ENCODE measurements at regions not wholly inside any gene's neighbourhood (a gene's known extent, or its start where the extent isn't known, plus 50 kb on each side); places are given as distances from the start of the nearest gene placed in this dataset.

DNA sequence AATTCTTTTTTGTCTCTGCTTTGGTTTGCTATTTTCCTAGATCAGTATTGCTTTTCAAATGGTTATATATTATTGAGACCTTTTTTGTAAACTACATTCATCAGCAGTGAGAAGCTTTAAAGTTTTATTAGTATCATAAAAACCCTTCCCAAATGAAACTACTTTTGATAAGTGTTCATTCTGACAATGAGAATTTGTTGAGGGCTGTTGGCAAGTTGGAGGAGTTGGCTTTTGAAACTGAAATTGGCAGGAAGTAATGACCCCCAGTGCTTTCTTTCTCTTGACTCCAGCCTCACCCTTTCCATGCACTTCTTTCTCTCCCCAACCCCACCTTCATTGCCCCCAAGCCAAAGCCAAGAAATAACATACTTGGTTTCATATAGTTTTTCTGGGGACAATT is 113.8 kb downstream of the ZIC5 start:
- DNase-seq (ENCODE audit: low read depth): no peak
- TF ChIP-seq, protein P1, sequence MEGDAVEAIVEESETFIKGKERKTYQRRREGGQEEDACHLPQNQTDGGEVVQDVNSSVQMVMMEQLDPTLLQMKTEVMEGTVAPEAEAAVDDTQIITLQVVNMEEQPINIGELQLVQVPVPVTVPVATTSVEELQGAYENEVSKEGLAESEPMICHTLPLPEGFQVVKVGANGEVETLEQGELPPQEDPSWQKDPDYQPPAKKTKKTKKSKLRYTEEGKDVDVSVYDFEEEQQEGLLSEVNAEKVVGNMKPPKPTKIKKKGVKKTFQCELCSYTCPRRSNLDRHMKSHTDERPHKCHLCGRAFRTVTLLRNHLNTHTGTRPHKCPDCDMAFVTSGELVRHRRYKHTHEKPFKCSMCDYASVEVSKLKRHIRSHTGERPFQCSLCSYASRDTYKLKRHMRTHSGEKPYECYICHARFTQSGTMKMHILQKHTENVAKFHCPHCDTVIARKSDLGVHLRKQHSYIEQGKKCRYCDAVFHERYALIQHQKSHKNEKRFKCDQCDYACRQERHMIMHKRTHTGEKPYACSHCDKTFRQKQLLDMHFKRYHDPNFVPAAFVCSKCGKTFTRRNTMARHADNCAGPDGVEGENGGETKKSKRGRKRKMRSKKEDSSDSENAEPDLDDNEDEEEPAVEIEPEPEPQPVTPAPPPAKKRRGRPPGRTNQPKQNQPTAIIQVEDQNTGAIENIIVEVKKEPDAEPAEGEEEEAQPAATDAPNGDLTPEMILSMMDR (conservative IDR thresholded peaks at IDR 0.05; ENCODE audit: control insufficient read depth, insufficient read depth, low read depth, low read length): no peak
- no peak overlapping the region for H3K4me3 ChIP-seq (ENCODE audit: control insufficient read depth, low read depth, low read length)

DNA sequence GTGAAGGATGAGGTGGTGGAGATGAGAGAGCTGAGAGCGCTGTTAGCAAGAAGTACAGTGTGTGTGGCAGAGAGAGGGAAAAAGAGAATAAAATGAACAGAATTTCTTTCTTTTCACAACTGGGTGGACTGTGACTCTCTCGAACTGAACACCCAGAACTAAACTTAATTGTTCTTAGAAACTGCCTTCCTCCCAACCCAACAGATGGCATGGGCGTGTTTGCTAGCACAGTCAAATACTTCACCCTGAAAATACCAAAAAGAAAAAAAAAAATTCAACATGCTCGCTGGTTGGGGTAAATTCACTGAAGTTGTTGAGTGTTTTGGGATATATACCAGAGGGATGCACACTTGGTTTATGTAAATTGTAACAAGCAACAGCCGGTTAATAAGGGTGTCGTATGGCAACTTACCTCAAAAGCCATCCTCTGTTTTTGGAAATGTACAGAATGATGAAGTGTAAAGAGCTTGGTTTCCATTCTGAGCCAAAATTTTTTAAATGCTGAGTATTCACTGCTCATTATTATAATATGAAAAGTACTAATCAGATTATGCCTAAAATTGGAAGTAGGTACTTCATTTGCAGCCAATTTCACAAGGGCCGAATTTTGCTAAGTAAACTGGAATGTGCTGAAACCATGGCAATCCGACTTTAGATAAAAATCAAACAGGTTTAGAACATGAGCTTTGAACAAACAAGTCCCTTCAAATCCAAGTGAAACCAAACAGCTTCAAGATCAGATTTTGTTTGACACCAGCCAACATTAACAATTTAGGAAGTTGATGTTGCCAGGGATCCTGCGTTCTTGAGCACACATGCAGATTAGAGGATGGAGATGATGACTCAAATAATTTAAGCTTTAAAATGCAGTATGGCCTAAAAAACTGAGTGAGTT is 115.8 kb downstream of the ZIC5 start:
- TF ChIP-seq, protein P1 (conservative IDR thresholded peaks at IDR 0.05; ENCODE audit: control insufficient read depth, insufficient read depth, low read depth, low read length): no peak
- H3K4me3 ChIP-seq (ENCODE audit: control insufficient read depth, low read depth, low read length): no peak overlapping the region
- DNase-seq (ENCODE audit: low read depth): no peak

- TF ChIP-seq, protein P1 (conservative IDR thresholded peaks at IDR 0.05; ENCODE audit: control insufficient read depth, insufficient read depth, low read depth, low read length): no peak
- no peak overlapping the region for H3K4me3 ChIP-seq (ENCODE audit: control insufficient read depth, low read depth, low read length)
- no peak for DNase-seq (ENCODE audit: low read depth)
These were observed 117.2 kb downstream of the ZIC5 start for GRCh38 chr13:99854366-99854765.

DNA sequence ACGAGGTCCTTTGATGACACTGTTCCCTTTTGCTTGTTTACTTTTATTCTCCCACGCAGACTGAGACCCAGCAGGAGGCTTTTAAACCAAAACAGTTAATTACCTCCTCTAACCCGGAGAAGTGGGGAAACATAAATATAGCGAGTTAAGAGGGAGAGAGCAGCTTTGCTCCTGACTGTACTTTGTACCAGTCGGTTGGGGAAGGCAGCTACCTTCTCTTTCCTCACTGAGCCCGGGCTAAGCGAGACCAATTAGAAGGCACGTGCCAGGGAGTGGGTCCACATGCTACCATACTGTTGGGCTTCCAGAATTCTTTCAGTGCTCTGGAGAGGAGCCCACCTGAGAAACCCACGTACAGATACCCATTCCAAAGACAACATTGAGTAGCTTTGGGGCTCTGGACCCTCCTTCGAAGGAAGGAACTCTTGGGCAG is 124.2 kb downstream of the ZIC5 start:
- H3K4me3 ChIP-seq (ENCODE audit: control insufficient read depth, low read depth, low read length): no peak overlapping the region
- TF ChIP-seq, protein P1 (conservative IDR thresholded peaks at IDR 0.05; ENCODE audit: control insufficient read depth, insufficient read depth, low read depth, low read length): no peak
- no peak for DNase-seq (ENCODE audit: low read depth)

DNA sequence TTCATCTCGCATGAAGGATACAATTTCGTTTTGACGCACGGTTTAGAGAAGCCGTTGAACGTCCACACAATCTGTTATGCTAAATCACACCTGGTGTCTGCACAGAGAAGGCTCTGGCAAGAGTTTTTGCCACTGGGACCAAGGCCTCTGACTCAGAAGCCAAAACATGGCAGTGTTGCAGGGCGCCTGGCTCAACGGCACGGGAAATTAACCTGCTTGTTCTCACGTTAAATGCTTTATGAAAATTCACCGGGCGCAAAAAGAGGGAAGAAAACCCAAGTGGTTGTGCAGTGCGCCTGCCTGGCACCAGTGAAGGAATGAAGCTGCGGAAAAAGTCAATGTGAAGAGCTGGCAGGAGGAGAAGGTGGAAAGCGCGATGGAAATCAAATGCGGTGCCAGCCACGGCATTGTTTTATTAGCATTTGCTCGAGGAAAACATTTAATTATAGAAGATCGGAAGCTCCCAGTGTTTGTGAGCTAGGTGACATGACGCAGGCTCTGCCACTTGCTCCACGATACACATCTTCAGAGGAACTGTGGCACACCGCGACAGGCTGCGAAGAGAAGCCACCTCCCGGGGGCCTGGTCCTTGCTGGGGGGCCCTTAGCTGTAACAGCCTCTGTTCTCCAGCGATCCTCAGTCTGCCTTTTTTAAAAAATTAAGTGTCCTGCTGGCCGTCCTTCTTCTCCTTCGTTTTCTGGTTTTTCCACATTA is 126.2 kb downstream of the ZIC5 start:
- DNase-seq (ENCODE audit: low read depth): no peak
- TF ChIP-seq, protein P1 (conservative IDR thresholded peaks at IDR 0.05; ENCODE audit: control insufficient read depth, insufficient read depth, low read depth, low read length): no peak

DNA sequence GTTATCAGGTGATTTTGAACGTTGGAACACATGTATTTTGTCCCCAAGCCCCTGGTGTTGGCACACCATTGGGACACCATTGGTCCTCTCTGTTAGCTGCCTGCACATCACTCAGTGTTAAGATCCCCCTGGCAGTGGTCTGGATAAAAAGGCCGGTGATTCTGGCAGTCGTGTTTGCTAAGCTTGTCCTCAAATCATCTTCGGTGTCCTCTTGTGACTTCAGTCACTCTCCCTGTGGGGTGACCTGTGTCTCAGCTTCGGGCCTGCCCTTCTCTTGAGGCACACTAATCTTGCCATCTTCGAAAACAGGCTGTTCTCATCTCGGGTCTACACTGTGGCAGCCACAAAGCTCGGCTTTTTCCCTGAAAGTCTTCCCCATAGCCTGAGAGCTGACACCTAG is 127.1 kb downstream of the ZIC5 start:
- no peak for DNase-seq (ENCODE audit: low read depth)
- TF ChIP-seq, protein P1 (conservative IDR thresholded peaks at IDR 0.05; ENCODE audit: control insufficient read depth, insufficient read depth, low read depth, low read length): no peak
- H3K4me3 ChIP-seq (ENCODE audit: control insufficient read depth, low read depth, low read length): no peak overlapping the region

More for the DNA sequence above, 126.2 kb downstream of the ZIC5 start:
- no peak overlapping the region for H3K4me3 ChIP-seq (ENCODE audit: control insufficient read depth, low read depth, low read length)

Measured in fibroblast of mammary gland (primary cell).